ENCODE measurements at regions not wholly inside any gene's neighbourhood (a gene's known extent, or its start where the extent isn't known, plus 50 kb on each side); places are given as distances from the start of the nearest gene placed in this dataset.

DNA sequence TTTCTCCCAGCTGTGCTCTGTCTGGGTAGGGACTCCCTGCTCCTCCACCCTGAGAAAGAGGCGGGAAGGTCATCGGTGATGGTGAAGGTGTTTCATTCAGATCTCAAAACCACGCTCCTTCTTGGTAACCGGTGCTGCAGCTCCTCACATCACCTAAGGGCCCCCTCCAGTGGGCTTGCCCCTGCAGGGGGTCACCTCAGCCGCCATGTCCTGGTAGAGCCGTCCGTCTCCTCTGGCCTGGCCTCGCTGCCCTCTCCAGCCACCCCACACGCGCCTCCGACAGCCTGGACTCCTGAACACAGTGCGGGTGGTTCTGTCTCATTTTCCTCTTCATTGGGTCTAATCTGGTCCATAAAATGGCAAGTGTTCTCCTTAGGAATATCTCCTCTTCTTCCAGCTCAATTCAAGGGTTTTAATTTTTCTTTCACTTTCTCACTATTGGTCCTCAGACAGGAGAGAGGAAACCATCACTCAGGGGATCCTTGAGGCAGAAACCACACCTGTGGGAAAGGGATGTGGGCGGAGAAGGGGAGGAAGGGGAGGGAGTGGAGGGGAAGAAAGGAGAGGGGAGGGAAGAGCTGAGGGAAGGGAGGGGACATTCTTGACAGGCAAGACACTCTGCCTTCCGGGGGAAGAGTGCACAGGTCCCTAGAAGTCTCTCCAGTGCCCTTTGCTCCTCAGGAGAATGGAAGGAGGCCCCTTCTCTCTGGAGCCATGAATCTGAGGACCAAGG, 1338.4 kb downstream of the TBC1D22A start:
- no peak overlapping the region for H3K27ac ChIP-seq
- TF ChIP-seq, protein P1, sequence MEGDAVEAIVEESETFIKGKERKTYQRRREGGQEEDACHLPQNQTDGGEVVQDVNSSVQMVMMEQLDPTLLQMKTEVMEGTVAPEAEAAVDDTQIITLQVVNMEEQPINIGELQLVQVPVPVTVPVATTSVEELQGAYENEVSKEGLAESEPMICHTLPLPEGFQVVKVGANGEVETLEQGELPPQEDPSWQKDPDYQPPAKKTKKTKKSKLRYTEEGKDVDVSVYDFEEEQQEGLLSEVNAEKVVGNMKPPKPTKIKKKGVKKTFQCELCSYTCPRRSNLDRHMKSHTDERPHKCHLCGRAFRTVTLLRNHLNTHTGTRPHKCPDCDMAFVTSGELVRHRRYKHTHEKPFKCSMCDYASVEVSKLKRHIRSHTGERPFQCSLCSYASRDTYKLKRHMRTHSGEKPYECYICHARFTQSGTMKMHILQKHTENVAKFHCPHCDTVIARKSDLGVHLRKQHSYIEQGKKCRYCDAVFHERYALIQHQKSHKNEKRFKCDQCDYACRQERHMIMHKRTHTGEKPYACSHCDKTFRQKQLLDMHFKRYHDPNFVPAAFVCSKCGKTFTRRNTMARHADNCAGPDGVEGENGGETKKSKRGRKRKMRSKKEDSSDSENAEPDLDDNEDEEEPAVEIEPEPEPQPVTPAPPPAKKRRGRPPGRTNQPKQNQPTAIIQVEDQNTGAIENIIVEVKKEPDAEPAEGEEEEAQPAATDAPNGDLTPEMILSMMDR (IDR thresholded peaks at IDR 0.05), result no peak
- DNase-seq (ENCODE audit: low spot score), result peak; percentile 58

DNA sequence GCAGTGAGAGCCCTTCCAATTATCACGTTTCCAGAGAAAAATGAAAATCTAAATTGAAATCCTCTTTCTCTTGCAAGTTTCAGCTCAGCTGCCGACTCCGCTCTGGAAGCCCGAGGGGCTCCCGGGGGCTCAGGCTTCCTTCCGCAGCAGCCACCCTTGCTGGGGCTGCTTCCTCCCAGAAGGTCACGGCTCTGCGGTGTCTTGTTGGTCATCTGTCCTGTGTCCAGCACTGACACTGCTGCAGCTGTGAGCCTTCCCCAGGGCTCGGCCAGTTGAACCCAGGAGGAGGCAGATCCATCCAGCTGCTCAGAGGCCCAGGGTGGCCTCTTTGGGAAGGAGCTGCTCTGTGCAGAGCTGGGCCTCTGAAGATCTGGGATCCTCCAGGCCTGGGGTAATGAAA, 1337.2 kb downstream of the TBC1D22A start:
- Histone ChIP-seq H3K4me3 (no peak overlapping the region), H3K27ac (no peak overlapping the region)
- TF ChIP-seq, protein P1 (IDR thresholded peaks at IDR 0.05), result no peak
- DNase-seq (ENCODE audit: low spot score), result peak; percentile 64

More for the DNA sequence above, 1338.4 kb downstream of the TBC1D22A start:
- H3K4me3 ChIP-seq, result no peak overlapping the region

DNA sequence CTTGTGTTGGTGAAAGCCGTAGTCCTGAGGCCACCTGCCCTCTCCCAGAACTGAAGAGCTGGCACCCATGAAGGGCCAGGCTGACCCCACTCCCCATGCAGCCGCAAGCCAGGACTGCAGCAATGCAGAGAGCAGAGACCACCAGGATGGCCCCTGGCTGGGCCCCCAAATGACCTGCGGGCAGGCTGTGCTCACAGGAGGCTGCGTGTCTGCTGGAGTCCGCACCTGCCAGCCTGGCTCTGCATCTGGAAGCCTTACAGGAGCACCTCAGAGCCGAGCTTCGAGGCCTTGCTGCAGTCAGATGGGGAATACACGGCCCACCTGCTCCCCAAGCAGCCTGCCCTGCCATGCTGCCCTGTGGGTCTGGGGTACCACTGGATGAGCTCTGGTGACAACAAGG, 1336.8 kb downstream of the TBC1D22A start:
- TF ChIP-seq, protein P1 (IDR thresholded peaks at IDR 0.05), result no peak
- H3K4me3 ChIP-seq, result no peak overlapping the region
- no peak overlapping the region for H3K27ac ChIP-seq
- peak; percentile 56 for DNase-seq (ENCODE audit: low spot score)

DNA sequence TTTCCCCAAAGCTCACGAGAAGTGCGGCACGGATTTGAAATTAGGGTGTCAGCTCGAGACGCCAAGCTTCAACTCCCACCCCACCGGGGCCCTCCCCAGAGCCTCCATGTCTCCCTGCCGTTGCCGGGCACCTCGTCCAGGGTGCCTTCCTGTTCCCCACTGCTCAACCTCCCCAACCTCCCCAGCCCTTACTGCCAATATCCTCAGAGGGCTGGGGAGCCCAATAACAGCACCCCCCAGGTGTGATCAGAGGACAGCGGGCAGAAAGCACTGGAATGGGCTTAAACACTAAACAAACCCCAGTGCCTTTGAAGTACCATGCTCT, 1336.4 kb downstream of the TBC1D22A start:
- TF ChIP-seq, protein P1 (IDR thresholded peaks at IDR 0.05), result no peak
- DNase-seq (ENCODE audit: low spot score), result peak; percentile 67
- no peak overlapping the region for H3K27ac ChIP-seq
- H3K4me3 ChIP-seq, result no peak overlapping the region

DNA sequence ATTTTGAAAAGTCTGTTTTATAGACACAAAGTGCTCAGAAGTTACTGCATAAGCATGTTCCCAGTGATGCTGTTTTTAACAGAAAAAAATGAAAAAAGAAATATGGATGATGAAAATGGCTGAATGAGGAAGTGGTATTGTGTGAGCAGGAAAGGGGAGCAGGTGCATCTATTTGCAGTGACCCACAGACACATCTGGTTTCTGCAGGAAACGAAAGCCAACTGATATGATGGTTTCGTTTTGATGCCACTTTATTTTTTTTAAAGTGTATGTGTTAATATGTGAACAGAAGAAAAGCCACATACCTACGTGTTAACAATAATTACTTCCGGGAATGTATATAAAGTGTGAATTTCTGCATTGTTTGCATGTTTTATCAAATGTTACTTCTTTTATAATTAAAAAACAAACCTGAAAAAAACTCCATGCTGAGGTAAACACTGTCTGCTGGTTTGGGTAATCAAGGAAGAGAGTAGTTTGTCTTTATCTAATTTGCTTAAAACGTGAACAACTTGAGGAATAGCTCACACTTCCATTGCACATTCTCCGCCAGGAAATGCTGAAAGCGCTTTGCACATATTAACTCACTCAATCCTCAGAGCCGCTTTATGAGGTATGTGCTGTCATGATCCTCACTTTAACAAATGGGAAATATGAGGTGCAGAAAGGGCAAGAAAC, 1335.9 kb downstream of the TBC1D22A start:
- TF ChIP-seq, protein P1 (IDR thresholded peaks at IDR 0.05), result no peak
- DNase-seq (ENCODE audit: low spot score), result no peak
- H3K27ac ChIP-seq, result no peak overlapping the region
- H3K4me3 ChIP-seq, result no peak overlapping the region

DNA sequence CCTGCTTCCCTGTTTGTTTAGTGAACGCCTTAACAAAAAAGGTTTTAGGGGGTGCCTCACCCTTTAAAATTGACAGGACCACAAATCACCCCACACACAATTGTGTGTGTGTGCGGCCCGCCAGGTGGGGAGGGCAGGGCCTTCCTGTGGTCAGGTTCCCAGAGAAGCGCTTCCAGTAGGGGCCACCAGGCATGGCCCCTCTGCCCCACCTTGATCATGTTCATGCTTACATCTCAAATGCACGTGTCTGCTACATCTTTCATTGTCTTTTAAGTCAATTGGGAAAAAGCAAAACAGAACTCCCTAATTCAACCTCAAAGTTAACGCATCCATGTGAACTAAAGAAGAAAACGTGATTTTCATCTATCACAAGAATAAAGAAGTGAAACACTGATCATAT, 1335.3 kb downstream of the TBC1D22A start:
- DNase-seq (ENCODE audit: low spot score), result no peak
- TF ChIP-seq, protein P1 (IDR thresholded peaks at IDR 0.05), result no peak
- Histone ChIP-seq H3K4me3 (no peak overlapping the region), H3K27ac (no peak overlapping the region)
